Fibroblast of skin of right quadriceps (primary cell): ENCODE measurements at regions not wholly inside any gene's neighbourhood (a gene's known extent, or its start where the extent isn't known, plus 50 kb on each side); places are given as distances from the start of the nearest gene placed in this dataset.

Experiments
- DNase-seq: peaks from one replicate; pipeline ENCODE4 v3.0.0-alpha.2; 2013

DNA sequence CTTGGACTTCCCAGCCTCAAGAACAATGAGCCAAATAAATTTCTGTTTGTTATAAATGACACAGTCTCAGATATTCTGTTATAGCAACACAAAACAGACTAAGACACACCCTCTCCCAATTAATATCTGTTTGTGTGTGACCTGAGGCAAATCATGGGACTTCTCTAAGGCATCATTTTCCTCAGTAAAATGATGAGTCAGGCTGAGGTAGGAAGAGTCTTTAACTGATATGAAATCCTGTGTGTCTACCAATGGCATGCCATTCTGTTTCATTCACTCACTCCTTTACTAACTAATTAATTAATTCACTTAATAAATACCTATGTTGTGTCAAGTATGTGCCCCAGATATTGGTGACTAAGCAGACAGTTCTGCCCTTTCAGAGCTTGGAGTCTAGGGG, 258.4 kb upstream of the CRY1 start:
- no peak for DNase-seq

DNA sequence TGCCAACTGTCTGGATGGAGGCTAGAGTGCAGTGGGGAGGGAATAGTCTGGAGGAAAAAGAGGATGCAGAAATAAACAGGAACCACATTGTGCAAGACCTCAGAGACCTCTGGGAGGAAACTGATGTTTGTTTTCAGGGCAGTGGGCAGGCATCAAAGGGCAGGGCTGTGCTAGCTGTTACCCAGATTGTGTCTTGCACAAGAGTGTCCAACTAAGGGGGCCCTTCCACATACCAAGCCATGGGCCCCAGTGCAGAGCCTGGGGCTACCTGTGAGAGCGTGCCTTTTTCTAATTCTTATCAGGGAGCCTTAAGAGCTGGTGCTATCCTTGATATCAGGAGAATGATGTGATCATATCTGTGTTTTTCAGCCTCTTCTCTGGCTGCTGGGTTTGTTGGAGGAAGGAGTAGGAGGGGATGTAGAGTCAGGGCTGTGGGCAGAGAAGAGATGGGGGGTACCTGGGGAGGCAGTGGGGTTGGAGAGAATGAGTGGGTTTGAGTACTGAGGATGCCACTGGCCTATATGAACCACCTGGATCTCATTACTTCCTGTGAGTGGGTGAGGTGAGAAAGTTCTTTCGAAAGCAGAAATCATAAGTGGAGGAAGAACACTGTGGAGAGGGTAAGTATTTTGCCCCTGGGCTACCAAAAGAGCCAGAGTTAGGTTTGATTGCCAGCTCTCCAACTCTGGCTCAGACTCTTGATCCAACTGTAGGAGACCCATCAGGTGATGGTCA, 259.2 kb upstream of the CRY1 start:
- DNase-seq: no peak

DNA sequence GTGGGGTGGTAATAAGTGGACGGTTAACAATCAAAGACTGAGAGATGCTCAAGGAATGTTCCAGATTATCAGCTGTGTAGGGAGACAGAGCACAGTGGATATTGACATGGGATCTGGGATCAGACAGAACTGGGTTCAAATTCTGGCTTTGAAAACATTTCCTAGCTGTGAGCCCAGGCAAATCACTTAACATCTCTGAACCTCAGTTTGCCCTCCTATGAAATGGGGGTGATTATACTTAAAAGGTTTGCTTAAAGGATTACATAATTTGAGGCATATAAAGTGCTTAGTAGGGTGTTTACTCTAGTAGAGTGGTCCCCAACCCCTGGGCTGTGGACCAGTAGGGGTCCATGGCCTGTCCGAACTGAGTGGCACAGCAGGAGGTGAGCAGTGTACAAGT, 260.0 kb upstream of the CRY1 start:
- DNase-seq: no peak

DNA sequence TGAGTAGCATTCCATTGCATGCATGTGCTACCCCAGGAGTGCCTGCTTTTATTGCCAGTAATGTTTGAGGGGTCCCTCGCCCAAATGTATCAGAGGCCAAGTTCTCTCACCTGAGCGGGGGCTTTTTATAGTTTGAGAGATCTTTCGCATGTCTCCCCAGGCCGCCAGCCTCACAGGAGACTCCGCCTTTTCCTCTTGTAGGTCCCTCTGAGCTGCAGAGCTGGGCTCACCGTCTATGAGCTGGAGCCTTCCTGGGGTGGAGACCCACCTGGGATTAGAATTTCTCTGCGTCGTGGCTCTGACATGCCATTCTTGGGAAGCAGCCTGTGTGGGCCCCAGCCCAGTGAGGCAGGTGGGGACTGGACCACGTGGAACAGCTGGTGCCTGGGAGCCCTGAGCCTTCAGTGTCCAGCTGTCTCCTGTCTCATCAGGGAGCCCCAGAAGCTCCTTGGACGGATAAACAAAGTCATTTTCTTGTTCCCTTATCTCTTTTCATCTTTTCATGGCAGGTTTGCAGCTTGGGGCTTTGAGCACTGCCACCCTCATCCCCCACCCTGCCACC, 261.7 kb upstream of the CRY1 start:
- no peak for DNase-seq

DNA sequence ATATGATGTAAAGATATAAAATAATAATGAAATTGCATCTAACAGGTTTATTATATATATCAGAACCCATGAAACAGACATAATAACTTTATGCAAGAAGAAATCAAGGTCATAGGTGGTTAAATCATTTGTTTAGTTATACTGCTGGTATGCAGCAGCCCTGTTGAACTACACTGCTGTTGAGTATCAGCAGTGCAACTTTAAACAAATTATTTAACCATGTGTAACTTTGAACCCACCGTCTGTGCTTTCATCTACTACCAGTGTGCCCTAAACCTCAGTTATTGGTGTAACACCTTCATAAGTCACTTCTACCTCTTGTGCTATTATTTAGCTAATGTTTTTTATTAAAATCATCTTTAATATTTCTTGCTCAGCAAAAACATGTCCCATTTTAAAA, 262.3 kb upstream of the CRY1 start:
- no peak for DNase-seq

DNA sequence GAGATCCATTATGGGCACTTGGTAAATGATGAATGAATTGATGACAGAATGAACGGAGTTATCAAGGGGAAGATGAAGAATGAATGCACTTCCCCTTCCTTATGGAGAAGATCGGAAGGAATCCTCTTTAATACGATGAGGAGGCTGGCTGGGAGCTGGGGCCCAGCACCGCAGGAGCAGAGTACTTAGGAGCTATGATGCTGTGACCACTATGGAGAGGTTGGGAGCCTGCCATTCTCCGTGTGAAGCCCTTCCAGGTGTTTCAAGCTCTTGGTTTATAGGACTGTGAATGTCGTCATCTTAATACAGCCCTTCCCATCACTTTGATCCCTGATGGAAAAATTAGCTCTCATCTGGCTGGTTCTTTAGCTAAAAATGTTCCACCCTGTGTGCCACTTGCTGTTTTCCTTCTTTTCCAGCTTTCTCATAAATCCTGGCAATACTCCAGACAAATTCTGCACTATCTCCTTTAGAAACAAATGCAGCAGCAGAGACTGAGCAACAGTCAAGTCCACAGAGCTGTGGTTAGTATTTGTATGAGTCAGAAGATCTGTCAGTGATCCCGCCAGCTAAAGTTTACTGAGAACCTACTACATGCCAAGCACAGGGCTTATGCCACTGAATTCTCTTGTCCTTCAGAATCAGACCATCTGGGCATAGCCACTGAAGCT, 263.1 kb upstream of the CRY1 start:
- peak; percentile 84 for DNase-seq

DNA sequence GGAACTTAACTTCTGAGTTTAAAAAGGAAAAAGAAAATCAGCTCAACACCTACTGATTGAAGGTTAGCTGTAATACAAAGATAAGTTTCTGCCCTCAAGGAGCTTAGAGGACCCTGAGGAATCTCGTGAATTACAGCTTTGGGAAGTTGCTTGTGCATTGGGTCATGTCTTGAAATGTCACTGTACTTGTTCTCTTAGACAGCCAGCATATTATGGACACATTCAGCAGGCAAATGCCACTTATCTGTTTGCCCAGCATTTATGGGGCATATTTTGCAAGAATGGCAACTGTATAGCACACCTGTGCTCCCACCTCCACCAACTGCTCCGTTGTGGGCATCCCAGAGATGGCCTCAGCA, 263.6 kb upstream of the CRY1 start:
- DNase-seq: no peak

DNA sequence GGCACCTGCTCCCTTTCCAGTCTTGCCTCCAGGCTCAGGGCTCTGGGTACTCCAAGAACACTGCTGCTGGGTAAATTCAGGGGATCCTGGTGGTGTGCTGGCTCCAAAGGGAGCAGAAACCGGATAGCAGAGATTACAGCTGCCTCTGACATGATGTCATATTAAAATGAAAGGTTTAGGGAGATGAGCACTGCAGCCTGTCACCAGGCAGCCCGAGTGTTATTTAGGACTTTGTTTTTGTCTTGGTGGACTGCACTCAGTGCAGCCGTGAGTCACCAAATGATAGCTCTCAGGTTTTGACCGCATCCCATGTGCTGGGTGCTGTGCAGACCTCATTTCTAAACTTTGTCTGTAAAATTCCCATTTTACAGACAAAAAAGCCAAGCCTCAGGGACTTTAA, 266.0 kb upstream of the CRY1 start:
- peak; percentile 85 for DNase-seq

DNA sequence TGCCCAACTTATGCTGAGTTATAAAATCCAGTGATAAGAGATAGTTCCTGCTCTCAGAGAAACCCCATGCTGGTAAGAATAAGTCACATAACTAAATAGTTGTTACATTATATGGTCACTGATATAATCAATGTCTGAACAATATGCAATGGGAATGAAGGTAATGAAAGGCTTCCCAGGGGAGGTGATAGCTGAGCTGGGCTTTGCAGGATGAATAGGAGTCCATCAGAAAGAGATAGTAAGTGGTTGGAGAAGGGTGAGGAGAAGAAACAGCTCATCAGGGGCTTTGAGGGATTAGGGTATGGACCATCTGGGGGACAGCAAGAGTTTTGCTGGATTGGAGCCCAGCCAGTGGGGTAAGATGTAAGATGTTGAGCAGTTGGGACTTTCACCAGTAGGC, 266.7 kb upstream of the CRY1 start:
- DNase-seq: no peak

DNA sequence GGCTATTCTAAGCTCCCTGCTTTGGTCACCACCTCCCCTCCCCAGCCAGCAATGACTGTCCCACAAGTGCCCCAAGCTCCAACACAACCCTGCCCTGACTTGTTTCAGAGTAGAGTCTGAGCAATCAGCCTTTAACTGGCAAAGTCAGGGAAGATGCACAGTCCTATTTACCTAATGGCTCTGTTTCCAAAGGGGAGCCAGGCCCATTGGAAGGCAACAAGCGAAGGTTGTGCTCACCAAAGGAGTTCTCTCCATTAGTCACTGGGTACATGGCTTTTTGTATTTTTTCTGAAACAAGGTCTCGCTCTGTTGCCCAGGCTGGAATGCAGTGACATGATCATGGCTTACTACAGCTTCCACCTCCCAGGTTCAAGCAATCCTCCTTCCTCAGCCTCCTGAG, 267.1 kb upstream of the CRY1 start:
- no peak for DNase-seq

DNA sequence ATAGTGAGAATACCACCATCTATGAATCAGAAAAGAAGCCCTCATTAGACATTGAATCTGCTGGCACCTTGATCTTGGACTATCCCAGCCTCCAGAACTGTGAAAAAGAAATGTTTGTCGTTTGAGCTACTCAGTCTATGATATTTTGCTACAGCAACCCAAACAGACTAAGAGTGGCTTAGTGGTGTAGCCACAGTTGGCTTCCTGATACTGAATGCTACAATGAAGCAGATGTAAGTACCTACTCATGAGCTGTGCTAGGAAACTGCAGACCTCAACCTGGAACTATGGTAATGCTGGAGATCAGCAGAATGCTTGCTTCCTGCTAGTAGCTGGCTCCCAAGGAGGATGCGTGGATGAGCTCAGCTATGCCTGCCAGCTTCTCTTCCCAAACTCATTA, 268.6 kb upstream of the CRY1 start:
- DNase-seq: no peak

DNA sequence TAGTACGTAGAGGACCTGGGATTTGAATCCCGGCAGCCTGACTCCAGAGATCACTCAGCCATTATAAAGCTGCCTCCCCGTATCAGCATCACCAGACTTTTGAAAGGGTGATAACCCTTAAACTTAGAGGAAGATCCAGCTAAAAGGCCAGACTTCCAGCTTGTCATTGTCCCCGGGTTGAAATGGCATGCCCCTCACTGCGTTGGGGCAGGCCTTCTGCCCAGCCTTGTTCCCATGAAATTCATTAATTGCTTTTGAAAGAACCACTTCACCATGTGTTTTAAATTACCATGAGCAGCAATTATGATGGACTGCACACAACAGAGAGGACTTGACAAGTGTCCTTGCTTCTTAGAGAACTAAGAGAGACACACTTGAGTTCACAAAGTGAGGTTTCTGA, 269.6 kb upstream of the CRY1 start:
- DNase-seq: no peak

DNA sequence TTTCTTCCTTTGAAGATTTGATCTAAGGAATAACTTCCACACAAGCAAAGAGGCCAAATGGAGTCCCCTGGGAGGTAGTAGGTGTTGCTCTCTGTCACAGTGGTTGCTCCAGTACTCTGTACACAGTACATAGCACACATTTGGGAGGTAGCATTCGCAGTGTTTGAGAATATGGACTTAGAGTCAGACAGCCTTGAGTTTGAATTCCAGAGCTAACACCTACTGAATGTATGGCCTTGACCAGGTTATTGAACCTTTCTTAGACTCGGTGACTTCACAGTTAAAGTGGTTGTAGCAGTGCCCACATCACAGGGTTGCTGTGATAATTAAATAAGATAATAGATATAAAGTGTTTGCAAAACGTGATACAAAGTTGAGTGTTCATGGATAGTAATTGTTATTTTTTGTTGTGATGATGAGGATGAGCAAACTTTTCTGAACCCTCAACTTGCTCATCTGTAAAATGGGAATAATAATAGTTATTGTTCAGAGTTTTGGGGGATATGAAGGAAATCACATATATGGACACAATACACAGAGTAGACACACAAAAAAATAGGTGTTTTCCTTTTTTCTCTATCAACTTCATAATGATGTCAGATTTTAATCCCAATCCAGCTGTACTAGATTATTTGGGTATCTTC, 271.6 kb upstream of the CRY1 start:
- DNase-seq: no peak

DNA sequence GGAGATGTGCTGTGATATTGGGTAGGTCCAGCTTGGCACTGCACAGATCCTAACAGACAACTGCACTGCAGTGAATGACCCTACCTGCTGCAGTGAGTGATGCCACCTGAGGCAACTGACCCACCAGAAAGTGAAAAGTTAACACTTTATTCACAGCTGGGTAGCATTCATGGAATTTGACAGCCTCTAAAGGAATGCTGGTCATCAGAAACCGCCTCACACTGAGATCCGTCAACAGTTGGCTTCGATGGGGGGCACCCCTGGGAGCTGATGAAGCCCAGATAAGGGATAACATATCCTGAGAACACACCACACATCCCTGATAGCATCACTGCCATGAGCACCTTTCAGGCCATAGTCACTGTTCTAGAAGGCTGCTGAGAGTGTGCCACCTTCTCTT, 272.4 kb upstream of the CRY1 start:
- DNase-seq: no peak

DNA sequence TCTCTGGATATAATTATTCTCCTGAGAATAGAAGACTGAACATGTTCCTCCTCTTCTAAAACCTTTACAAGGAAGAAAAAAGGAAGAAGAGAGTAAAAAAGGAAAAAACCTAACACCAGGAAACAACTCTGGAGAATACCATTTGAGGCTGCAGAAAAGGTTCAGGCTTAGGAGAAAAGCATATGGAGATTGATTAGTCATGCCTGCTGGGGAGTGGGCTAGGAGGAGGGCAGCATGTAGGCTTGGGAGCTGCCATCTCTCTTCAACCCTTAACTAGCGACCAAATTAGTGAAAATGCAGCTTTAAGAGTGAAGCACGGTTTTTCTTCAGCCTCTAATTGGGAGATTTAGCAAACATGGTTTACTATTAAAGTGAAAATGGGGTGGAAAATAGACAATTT, 273.0 kb upstream of the CRY1 start:
- DNase-seq: no peak

DNA sequence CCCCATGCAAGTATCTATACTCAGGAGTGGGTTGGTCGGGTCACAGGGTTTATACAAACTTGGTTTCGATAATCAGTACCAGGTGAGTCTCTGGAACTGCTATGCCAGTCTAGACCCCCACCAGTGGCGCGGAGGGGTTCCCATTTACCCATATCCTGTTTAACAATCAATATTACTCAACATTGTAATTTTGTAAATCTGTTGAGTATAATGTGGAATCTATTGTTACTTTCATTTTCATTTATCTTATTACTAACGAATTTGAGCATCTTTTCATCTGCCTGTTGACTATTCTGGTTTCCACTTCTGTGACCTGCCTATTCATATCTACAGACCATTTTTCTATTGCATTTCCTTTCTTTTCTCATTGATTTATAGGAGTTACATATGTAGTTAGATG, 275.2 kb upstream of the CRY1 start:
- no peak for DNase-seq

DNA sequence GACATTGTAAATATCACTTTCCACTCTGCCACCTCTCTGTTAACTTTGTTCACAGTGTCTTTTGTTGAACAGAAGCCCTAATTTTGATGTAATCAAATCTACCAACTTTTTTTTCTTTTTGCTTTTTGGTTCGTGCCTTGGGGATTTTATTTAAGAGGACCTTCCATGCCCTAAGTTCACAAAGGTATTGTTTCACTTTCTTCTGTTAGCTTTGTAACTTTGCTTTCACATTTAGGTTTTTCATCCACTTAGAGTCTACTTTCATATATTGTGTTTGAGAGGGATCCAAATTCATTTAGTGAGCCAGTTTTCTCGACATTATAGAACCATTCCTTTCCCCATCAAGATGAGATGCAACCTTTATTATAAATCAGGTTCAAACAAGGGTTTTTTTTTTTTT, 275.7 kb upstream of the CRY1 start:
- DNase-seq: no peak

DNA sequence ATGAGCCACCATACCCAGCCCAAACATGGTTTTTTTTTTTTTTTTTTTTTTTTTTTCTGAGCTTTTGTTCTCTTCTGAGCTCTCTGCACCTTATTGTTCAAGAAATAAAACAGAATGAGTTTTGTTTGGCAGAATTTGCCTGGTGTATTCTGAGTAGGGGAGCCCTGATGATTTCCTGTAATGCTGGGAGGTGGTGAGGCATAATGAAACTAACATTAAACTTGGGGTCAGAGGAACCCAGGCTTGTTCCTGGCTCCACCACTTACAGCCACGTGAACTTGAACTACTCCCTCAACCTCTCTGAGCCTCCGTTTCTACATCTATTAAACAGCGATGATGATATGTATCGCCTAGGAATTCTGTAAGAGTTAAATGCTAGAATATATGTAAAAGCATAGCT, 276.3 kb upstream of the CRY1 start:
- DNase-seq: no peak

DNA sequence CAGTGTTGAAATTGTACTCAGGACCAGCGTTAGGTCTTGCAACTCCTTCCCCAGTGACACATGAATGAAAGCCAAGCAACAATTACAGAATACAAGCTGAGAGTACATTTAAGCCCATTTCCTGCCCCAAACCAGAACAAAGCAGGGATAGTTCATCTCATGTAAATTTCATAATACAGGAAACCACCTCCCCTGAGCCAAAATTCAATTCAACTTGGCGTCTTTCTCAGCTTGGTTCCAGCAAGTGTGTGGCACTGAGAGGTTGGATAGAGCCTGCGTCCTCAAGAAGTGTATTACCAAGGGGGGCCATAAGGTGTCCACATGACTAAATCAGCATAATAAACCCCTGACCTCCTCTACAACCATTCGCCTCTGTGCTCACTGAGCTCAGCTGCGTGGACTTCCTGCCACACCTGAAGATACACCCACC, 278.9 kb upstream of the CRY1 start:
- DNase-seq: peak; percentile 26

DNA sequence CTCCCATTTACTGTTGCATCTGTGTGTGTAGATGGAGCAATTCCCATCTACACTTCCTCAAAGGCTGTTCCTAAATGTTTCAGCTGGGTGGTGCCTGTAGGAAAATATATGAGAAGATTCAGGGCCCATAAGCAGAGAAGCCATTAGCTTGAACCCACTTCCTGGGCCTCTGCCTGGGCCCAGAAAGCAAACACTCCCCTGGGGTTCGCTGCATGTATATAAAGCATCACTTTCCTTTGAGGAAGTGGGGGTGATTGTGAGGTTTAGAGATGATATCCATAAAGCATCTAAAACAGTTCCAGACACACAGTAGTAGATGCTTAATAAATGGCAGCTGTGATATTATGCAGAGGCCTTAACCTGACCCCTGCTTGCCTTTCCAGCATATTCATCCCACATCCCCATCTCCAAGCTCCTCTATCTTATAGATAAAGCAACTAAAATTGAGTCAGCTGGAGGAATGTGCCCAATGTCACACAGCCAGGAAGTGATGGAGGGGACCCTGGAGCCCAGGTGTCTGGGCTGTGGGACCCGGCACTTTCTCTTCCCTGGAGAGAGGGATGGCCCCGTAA, 280.0 kb upstream of the CRY1 start:
- DNase-seq: peak; percentile 18

DNA sequence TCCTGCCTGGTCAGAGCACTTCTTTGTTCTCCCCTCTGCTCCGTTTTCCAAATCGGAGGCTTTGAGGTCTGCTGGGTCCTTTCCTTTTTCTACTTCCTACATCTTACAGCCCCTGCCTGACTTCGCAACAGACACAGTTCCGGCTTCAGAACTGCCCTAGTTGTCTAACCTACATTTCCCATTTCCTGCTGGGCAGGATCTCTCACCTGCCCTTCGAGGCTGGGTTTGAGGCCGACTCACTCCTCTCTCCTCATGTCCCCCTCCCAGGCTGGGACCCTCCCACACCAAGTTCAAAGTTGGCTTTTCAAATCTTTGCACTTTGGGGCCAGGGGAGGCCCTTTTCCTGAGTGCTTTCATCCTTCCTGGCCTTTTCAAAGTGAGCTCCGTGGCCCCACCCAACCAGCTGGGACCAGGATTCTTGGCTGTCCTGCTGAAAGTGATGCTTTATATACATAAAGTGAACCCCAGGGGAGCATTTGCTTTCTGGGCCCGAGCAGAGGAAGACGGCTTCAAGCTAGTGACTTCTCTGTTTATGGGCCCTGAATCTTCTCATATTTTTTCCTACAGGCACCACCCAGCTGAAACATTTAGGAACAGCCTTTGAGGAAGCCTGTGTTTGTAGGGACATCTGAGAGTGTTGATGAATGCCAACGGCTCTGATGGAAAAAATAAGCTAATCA, 281.0 kb upstream of the CRY1 start:
- DNase-seq: no peak

DNA sequence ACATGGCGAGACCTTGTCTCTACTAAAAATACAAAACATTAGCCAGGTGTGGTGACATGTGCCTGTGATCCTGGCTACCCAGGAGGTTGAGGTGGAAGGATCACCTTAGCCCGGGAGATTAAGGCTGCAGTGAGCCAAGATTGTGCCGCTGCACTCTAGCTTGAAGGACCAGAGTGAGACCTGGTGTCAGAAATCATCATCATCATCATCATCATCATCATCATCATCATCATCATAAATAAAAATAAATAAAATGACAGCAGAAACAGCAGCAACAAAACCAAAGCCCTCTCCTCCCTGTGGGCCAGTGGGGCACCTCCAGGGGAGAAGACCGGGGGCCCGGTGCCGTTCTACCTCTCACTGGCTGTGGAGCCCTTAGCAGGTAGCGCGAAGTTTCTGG, 281.9 kb upstream of the CRY1 start:
- no peak for DNase-seq
